ENCODE measurements at regions not wholly inside any gene's neighbourhood (a gene's known extent, or its start where the extent isn't known, plus 50 kb on each side); places are given as distances from the start of the nearest gene placed in this dataset.

- Histone ChIP-seq H3K4me1 (ENCODE audit: control insufficient read depth, insufficient read depth, low read length) (no peaks in the 10 kb centered on the region), H3K9me3 (ENCODE audit: control insufficient read depth, low read length) (no peaks in the 10 kb centered on the region), H3K36me3 (ENCODE audit: control insufficient read depth, insufficient read depth, low read length, severe bottlenecking) (no peaks in the 10 kb centered on the region), H3K9ac (ENCODE audit: low read length) (no peak overlapping the region), H3K4me3 (ENCODE audit: low read length) (no peak overlapping the region), H3K27me3 (replicated peaks; ENCODE audit: control insufficient read depth, insufficient read depth, low read length) (peaks cover 16% of the 10 kb centered on the region)
- DNase-seq (ENCODE audit: low read depth): no peak
Measured at GRCh38 chr7:50209461-50210135, 94.9 kb upstream of the IKZF1 start.

GRCh38 chr7:50208378-50208982, 96.0 kb upstream of the IKZF1 start:
- DNase-seq (ENCODE audit: low read depth): no peak
- Histone ChIP-seq H3K9me3 (ENCODE audit: control insufficient read depth, low read length) (no peaks in the 10 kb centered on the region), H3K4me3 (ENCODE audit: low read length) (no peak overlapping the region), H3K36me3 (ENCODE audit: control insufficient read depth, insufficient read depth, low read length, severe bottlenecking) (no peaks in the 10 kb centered on the region), H3K9ac (ENCODE audit: low read length) (no peak overlapping the region), H3K27me3 (replicated peaks; ENCODE audit: control insufficient read depth, insufficient read depth, low read length) (peaks cover 22% of the 10 kb centered on the region), H3K4me1 (ENCODE audit: control insufficient read depth, insufficient read depth, low read length) (no peaks in the 10 kb centered on the region)

GRCh38 chr7:50207686-50208255, 96.7 kb upstream of the IKZF1 start:
- no peaks in the 10 kb centered on the region for H3K9me3 ChIP-seq (ENCODE audit: control insufficient read depth, low read length)
- peaks cover 29% of the 10 kb centered on the region for H3K27me3 ChIP-seq (replicated peaks; ENCODE audit: control insufficient read depth, insufficient read depth, low read length)
- H3K4me3 ChIP-seq (ENCODE audit: low read length): no peak overlapping the region
- no peaks in the 10 kb centered on the region for H3K36me3 ChIP-seq (ENCODE audit: control insufficient read depth, insufficient read depth, low read length, severe bottlenecking)
- no peaks in the 10 kb centered on the region for H3K4me1 ChIP-seq (ENCODE audit: control insufficient read depth, insufficient read depth, low read length)
- no peak for DNase-seq (ENCODE audit: low read depth)
- no peak overlapping the region for H3K9ac ChIP-seq (ENCODE audit: low read length)

- DNase-seq (ENCODE audit: low read depth): no peak
- no peak overlapping the region for H3K4me3 ChIP-seq (ENCODE audit: low read length)
- H3K9ac ChIP-seq (ENCODE audit: low read length): no peak overlapping the region
- H3K27me3 ChIP-seq (replicated peaks; ENCODE audit: control insufficient read depth, insufficient read depth, low read length): peaks cover 27% of the 10 kb centered on the region
- H3K9me3 ChIP-seq (ENCODE audit: control insufficient read depth, low read length): no peaks in the 10 kb centered on the region
- H3K4me1 ChIP-seq (ENCODE audit: control insufficient read depth, insufficient read depth, low read length): no peaks in the 10 kb centered on the region
- H3K36me3 ChIP-seq (ENCODE audit: control insufficient read depth, insufficient read depth, low read length, severe bottlenecking): no peaks in the 10 kb centered on the region
Measured at GRCh38 chr7:50207251-50207564, 97.3 kb upstream of the IKZF1 start.

GRCh38 chr7:50206453-50207250, 97.9 kb upstream of the IKZF1 start:
- DNase-seq (ENCODE audit: low read depth): no peak
- no peak overlapping the region for H3K9ac ChIP-seq (ENCODE audit: low read length)
- H3K9me3 ChIP-seq (ENCODE audit: control insufficient read depth, low read length): no peaks in the 10 kb centered on the region
- H3K4me1 ChIP-seq (ENCODE audit: control insufficient read depth, insufficient read depth, low read length): no peaks in the 10 kb centered on the region
- peaks cover 24% of the 10 kb centered on the region for H3K27me3 ChIP-seq (replicated peaks; ENCODE audit: control insufficient read depth, insufficient read depth, low read length)
- no peak overlapping the region for H3K4me3 ChIP-seq (ENCODE audit: low read length)
- H3K36me3 ChIP-seq (ENCODE audit: control insufficient read depth, insufficient read depth, low read length, severe bottlenecking): no peaks in the 10 kb centered on the region

GRCh38 chr7:50205011-50205410, 99.5 kb upstream of the IKZF1 start:
- no peak for DNase-seq (ENCODE audit: low read depth)

GRCh38 chr7:50204581-50204980, 99.9 kb upstream of the IKZF1 start:
- DNase-seq (ENCODE audit: low read depth): no peak
- H3K4me3 ChIP-seq (ENCODE audit: low read length): no peak overlapping the region
- peaks cover 34% of the 10 kb centered on the region for H3K27me3 ChIP-seq (replicated peaks; ENCODE audit: control insufficient read depth, insufficient read depth, low read length)
- no peak overlapping the region for H3K9ac ChIP-seq (ENCODE audit: low read length)
- H3K9me3 ChIP-seq (ENCODE audit: control insufficient read depth, low read length): no peaks in the 10 kb centered on the region
- no peaks in the 10 kb centered on the region for H3K4me1 ChIP-seq (ENCODE audit: control insufficient read depth, insufficient read depth, low read length)
- no peaks in the 10 kb centered on the region for H3K36me3 ChIP-seq (ENCODE audit: control insufficient read depth, insufficient read depth, low read length, severe bottlenecking)

More at GRCh38 chr7:50205011-50205410, 99.5 kb upstream of the IKZF1 start:
- H3K4me1 ChIP-seq (ENCODE audit: control insufficient read depth, insufficient read depth, low read length): no peaks in the 10 kb centered on the region
- H3K36me3 ChIP-seq (ENCODE audit: control insufficient read depth, insufficient read depth, low read length, severe bottlenecking): no peaks in the 10 kb centered on the region
- H3K4me3 ChIP-seq (ENCODE audit: low read length): no peak overlapping the region
- peaks cover 33% of the 10 kb centered on the region for H3K27me3 ChIP-seq (replicated peaks; ENCODE audit: control insufficient read depth, insufficient read depth, low read length)
- H3K9me3 ChIP-seq (ENCODE audit: control insufficient read depth, low read length): no peaks in the 10 kb centered on the region
- no peak overlapping the region for H3K9ac ChIP-seq (ENCODE audit: low read length)

- H3K9ac ChIP-seq (ENCODE audit: low read length): no peak overlapping the region
- no peak overlapping the region for H3K4me3 ChIP-seq (ENCODE audit: low read length)
- H3K27me3 ChIP-seq (replicated peaks; ENCODE audit: control insufficient read depth, insufficient read depth, low read length): peaks cover 40% of the 10 kb centered on the region
- H3K4me1 ChIP-seq (ENCODE audit: control insufficient read depth, insufficient read depth, low read length): no peaks in the 10 kb centered on the region
- no peaks in the 10 kb centered on the region for H3K36me3 ChIP-seq (ENCODE audit: control insufficient read depth, insufficient read depth, low read length, severe bottlenecking)
- no peaks in the 10 kb centered on the region for H3K9me3 ChIP-seq (ENCODE audit: control insufficient read depth, low read length)
- no peak for DNase-seq (ENCODE audit: low read depth)
Measured at GRCh38 chr7:50203521-50203920, 101.0 kb upstream of the IKZF1 start.

- H3K4me1 ChIP-seq (ENCODE audit: control insufficient read depth, insufficient read depth, low read length): no peaks in the 10 kb centered on the region
- no peak overlapping the region for H3K4me3 ChIP-seq (ENCODE audit: low read length)
- DNase-seq (ENCODE audit: low read depth): no peak
Measured at GRCh38 chr7:50202052-50202555, 102.4 kb upstream of the IKZF1 start.

GRCh38 chr7:50199824-50200223, 104.7 kb upstream of the IKZF1 start:
- no peak overlapping the region for H3K4me3 ChIP-seq (ENCODE audit: low read length)
- no peaks in the 10 kb centered on the region for H3K36me3 ChIP-seq (ENCODE audit: control insufficient read depth, insufficient read depth, low read length, severe bottlenecking)
- no peaks in the 10 kb centered on the region for H3K4me1 ChIP-seq (ENCODE audit: control insufficient read depth, insufficient read depth, low read length)
- no peak for DNase-seq (ENCODE audit: low read depth)
- no peak overlapping the region for H3K9ac ChIP-seq (ENCODE audit: low read length)
- no peaks in the 10 kb centered on the region for H3K9me3 ChIP-seq (ENCODE audit: control insufficient read depth, low read length)
- H3K27me3 ChIP-seq (replicated peaks; ENCODE audit: control insufficient read depth, insufficient read depth, low read length): peaks cover 43% of the 10 kb centered on the region

More at GRCh38 chr7:50202052-50202555, 102.4 kb upstream of the IKZF1 start:
- no peak overlapping the region for H3K9ac ChIP-seq (ENCODE audit: low read length)
- no peaks in the 10 kb centered on the region for H3K36me3 ChIP-seq (ENCODE audit: control insufficient read depth, insufficient read depth, low read length, severe bottlenecking)
- no peaks in the 10 kb centered on the region for H3K9me3 ChIP-seq (ENCODE audit: control insufficient read depth, low read length)
- peaks cover 40% of the 10 kb centered on the region for H3K27me3 ChIP-seq (replicated peaks; ENCODE audit: control insufficient read depth, insufficient read depth, low read length)

GRCh38 chr7:50197549-50197948, 104.5 kb upstream of the ZPBP start:
- H3K4me1 ChIP-seq (ENCODE audit: control insufficient read depth, insufficient read depth, low read length): no peaks in the 10 kb centered on the region
- H3K4me3 ChIP-seq (ENCODE audit: low read length): no peak overlapping the region
- H3K9ac ChIP-seq (ENCODE audit: low read length): no peak overlapping the region
- peaks cover 24% of the 10 kb centered on the region for H3K27me3 ChIP-seq (replicated peaks; ENCODE audit: control insufficient read depth, insufficient read depth, low read length)
- no peak for DNase-seq (ENCODE audit: low read depth)
- no peaks in the 10 kb centered on the region for H3K9me3 ChIP-seq (ENCODE audit: control insufficient read depth, low read length)
- no peaks in the 10 kb centered on the region for H3K36me3 ChIP-seq (ENCODE audit: control insufficient read depth, insufficient read depth, low read length, severe bottlenecking)
